ENCODE measurements at regions not wholly inside any gene's neighbourhood (a gene's known extent, or its start where the extent isn't known, plus 50 kb on each side); places are given as distances from the start of the nearest gene placed in this dataset.

DNA sequence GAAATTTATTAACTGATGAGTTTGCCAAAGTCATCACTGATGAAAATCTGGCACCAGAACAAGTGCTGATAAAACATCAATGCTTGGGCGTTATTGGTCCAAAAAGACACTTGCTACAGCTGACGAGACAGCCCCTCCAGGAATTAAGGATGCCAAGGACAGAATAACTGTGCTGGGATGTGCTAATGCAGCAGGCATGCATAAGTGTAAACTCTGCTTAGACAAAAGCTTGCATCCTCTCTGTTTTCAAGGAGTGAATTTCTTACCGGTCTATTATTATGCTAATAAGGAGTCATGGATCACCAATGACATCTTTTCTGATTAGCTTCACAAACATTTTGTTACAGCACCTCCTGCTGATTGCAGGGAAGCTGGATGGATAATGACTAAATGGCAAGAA is 402.0 kb downstream of the LTN1 start:
- H3K27me3 ChIP-seq = no peaks in the 10 kb centered on the region
- DNase-seq (ENCODE audit: low spot score) = no peak
- H3K4me1 ChIP-seq (ENCODE audit: insufficient read depth) = no peaks in the 10 kb centered on the region
- no peak overlapping the region for H3K4me3 ChIP-seq
- no peak overlapping the region for H3K27ac ChIP-seq
- no peaks in the 10 kb centered on the region for H3K9me2 ChIP-seq (replicated peaks; ENCODE audit: insufficient read depth)
- H2AFZ ChIP-seq = no peak overlapping the region
- no peak for TF ChIP-seq EZH2 (IDR thresholded peaks at IDR 0.05; ENCODE audit: borderline replicate concordance)
- TF ChIP-seq, protein P1, sequence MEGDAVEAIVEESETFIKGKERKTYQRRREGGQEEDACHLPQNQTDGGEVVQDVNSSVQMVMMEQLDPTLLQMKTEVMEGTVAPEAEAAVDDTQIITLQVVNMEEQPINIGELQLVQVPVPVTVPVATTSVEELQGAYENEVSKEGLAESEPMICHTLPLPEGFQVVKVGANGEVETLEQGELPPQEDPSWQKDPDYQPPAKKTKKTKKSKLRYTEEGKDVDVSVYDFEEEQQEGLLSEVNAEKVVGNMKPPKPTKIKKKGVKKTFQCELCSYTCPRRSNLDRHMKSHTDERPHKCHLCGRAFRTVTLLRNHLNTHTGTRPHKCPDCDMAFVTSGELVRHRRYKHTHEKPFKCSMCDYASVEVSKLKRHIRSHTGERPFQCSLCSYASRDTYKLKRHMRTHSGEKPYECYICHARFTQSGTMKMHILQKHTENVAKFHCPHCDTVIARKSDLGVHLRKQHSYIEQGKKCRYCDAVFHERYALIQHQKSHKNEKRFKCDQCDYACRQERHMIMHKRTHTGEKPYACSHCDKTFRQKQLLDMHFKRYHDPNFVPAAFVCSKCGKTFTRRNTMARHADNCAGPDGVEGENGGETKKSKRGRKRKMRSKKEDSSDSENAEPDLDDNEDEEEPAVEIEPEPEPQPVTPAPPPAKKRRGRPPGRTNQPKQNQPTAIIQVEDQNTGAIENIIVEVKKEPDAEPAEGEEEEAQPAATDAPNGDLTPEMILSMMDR (IDR thresholded peaks at IDR 0.05; ENCODE audit: poor library complexity) = no peak
- H3K79me2 ChIP-seq = no peaks in the 10 kb centered on the region
- H3K36me3 ChIP-seq (replicated peaks; ENCODE audit: insufficient read depth, low read depth) = no peaks in the 10 kb centered on the region
- H3K4me2 ChIP-seq = no peak overlapping the region
- WGBS (ENCODE audit: low lambda C conversion rate, missing lambda C conversion rate) = 71% methylated on average over 3 of the region's 3 CpGs
- no peaks in the 10 kb centered on the region for H4K20me1 ChIP-seq (ENCODE audit: insufficient read depth, poor library complexity, severe bottlenecking)
- H3K9me3 ChIP-seq (ENCODE audit: low read depth) = no peaks in the 10 kb centered on the region

DNA sequence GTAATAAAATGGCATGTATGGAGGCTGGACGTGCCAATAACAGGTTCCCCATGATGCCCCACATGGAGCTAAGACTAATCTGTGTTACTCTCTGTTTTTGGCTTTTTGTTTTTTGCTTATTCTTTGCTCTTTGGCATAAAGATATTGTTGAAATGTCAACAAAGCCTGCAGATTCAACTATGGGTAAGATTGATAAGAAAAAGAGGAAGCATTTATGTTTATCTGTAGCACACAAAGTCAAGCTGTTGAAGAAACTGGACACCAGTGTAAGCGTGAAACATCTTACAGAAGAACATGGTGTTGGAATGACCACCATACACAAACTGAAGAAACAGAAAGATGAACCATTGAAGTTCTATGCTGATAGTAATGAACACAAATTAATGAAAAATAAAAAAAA is 402.7 kb downstream of the LTN1 start:
- Histone ChIP-seq H3K4me1 (ENCODE audit: insufficient read depth) (no peaks in the 10 kb centered on the region), H3K9me2 (replicated peaks; ENCODE audit: insufficient read depth) (no peaks in the 10 kb centered on the region), H3K36me3 (replicated peaks; ENCODE audit: insufficient read depth, low read depth) (no peaks in the 10 kb centered on the region), H3K27me3 (no peaks in the 10 kb centered on the region), H3K4me2 (no peak overlapping the region), H4K20me1 (ENCODE audit: insufficient read depth, poor library complexity, severe bottlenecking) (no peaks in the 10 kb centered on the region), H3K9me3 (ENCODE audit: low read depth) (no peaks in the 10 kb centered on the region), H3K27ac (no peak overlapping the region), H3K79me2 (no peaks in the 10 kb centered on the region), H3K4me3 (no peak overlapping the region), H2AFZ (no peak overlapping the region)
- TF ChIP-seq EZH2phosphoT487 (IDR thresholded peaks at IDR 0.05; ENCODE audit: low read depth, severe bottlenecking, unreplicated experiment) = no peak
- TF ChIP-seq, protein P1 (IDR thresholded peaks at IDR 0.05; ENCODE audit: poor library complexity) = no peak
- TF ChIP-seq EZH2 (IDR thresholded peaks at IDR 0.05; ENCODE audit: borderline replicate concordance) = no peak
- 44% methylated on average over 2 of the region's 2 CpGs for WGBS (ENCODE audit: low lambda C conversion rate, missing lambda C conversion rate)
- no peak for DNase-seq (ENCODE audit: low spot score)

DNA sequence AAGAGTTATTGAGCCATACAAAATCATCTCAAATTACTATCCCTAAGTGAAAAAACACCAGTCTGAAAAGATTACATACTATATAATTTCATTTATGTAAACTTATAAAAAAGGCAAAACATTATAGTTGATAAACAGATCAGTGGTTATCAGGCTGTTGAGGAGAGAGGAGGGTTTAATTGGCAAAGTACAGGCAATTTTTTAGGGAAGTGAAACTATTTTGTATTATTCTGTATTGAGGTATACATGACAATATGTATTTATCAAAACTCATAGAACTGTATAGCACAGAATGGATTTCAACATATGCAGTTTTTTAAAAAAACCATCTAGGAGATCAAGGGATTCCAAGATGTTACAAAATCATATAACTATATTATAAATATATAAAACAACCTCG is 403.7 kb downstream of the LTN1 start:
- no peaks in the 10 kb centered on the region for H3K9me2 ChIP-seq (replicated peaks; ENCODE audit: insufficient read depth)
- H2AFZ ChIP-seq = no peak overlapping the region
- WGBS (ENCODE audit: low lambda C conversion rate, missing lambda C conversion rate) = 79% methylated on average over 1 of the region's 1 CpG
- DNase-seq (ENCODE audit: low spot score) = no peak
- no peaks in the 10 kb centered on the region for H3K9me3 ChIP-seq (ENCODE audit: low read depth)
- no peaks in the 10 kb centered on the region for H3K79me2 ChIP-seq
- H4K20me1 ChIP-seq (ENCODE audit: insufficient read depth, poor library complexity, severe bottlenecking) = no peaks in the 10 kb centered on the region
- no peaks in the 10 kb centered on the region for H3K27me3 ChIP-seq
- H3K27ac ChIP-seq = no peak overlapping the region
- H3K4me3 ChIP-seq = no peak overlapping the region
- H3K4me1 ChIP-seq (ENCODE audit: insufficient read depth) = no peaks in the 10 kb centered on the region
- H3K4me2 ChIP-seq = no peak overlapping the region
- H3K36me3 ChIP-seq (replicated peaks; ENCODE audit: insufficient read depth, low read depth) = no peaks in the 10 kb centered on the region
- no peak for TF ChIP-seq EZH2phosphoT487 (IDR thresholded peaks at IDR 0.05; ENCODE audit: low read depth, severe bottlenecking, unreplicated experiment)
- no peak for TF ChIP-seq EZH2 (IDR thresholded peaks at IDR 0.05; ENCODE audit: borderline replicate concordance)
- TF ChIP-seq, protein P1 (IDR thresholded peaks at IDR 0.05; ENCODE audit: poor library complexity) = no peak

DNA sequence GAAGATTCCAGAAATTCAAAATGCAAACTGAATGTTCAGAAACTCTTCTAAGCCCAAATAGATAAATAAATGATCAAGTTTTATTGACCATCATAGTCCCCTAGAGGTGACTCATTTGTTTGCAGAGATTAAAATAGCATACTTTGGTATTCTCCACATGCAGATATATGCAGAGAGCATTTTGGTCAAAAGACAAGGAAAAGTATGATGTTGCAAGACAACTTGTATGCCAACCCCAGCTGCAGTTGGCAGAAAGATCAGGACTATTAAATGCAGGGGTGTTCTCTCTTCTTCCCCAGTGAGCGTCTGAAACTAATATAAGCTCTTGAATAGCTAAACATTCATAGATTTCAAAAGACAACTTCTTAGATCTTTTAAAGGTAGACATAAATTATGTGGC is 404.9 kb downstream of the LTN1 start:
- no peak for TF ChIP-seq EZH2phosphoT487 (IDR thresholded peaks at IDR 0.05; ENCODE audit: low read depth, severe bottlenecking, unreplicated experiment)
- TF ChIP-seq EZH2 (IDR thresholded peaks at IDR 0.05; ENCODE audit: borderline replicate concordance) = no peak
- TF ChIP-seq, protein P1 (IDR thresholded peaks at IDR 0.05; ENCODE audit: poor library complexity) = no peak
- H3K4me3 ChIP-seq = no peak overlapping the region
- no peaks in the 10 kb centered on the region for H3K27me3 ChIP-seq
- no peaks in the 10 kb centered on the region for H4K20me1 ChIP-seq (ENCODE audit: insufficient read depth, poor library complexity, severe bottlenecking)
- H3K79me2 ChIP-seq = no peaks in the 10 kb centered on the region
- WGBS (ENCODE audit: low lambda C conversion rate, missing lambda C conversion rate) = 0% methylated on average over 1 of the region's 1 CpG
- no peak overlapping the region for H2AFZ ChIP-seq
- no peak for DNase-seq (ENCODE audit: low spot score)
- H3K27ac ChIP-seq = no peak overlapping the region
- no peaks in the 10 kb centered on the region for H3K9me2 ChIP-seq (replicated peaks; ENCODE audit: insufficient read depth)
- H3K9me3 ChIP-seq (ENCODE audit: low read depth) = no peaks in the 10 kb centered on the region
- no peaks in the 10 kb centered on the region for H3K4me1 ChIP-seq (ENCODE audit: insufficient read depth)
- no peaks in the 10 kb centered on the region for H3K36me3 ChIP-seq (replicated peaks; ENCODE audit: insufficient read depth, low read depth)
- H3K4me2 ChIP-seq = no peak overlapping the region
